ENCODE measurements at regions not wholly inside any gene's neighbourhood (a gene's known extent, or its start where the extent isn't known, plus 50 kb on each side); places are given as distances from the start of the nearest gene placed in this dataset.

- TF ChIP-seq CTCF (CRISPR knock-in tag; IDR thresholded peaks at IDR 0.05), result no peak
- TF ChIP-seq SMARCE1 (IDR thresholded peaks at IDR 0.05; ENCODE audit: borderline replicate concordance), result no peak
- TF ChIP-seq HOXD1 (CRISPR knock-in tag; IDR thresholded peaks at IDR 0.05), result no peak
- no peak for TF ChIP-seq TBP (CRISPR knock-in tag; IDR thresholded peaks at IDR 0.05)
- TF ChIP-seq DRAP1 (CRISPR knock-in tag; IDR thresholded peaks at IDR 0.05), result no peak
- TF ChIP-seq ZFX (CRISPR knock-in tag; IDR thresholded peaks at IDR 0.05; ENCODE audit: low read depth), result no peak
- no peak for TF ChIP-seq PREB (CRISPR knock-in tag; IDR thresholded peaks at IDR 0.05)
These were observed 238.0 kb upstream of the HS6ST1 start for GRCh38 chr2:128556633-128557032.
